Spleen (tissue), 7 donors: ENCODE measurements at regions not wholly inside any gene's neighbourhood (a gene's known extent, or its start where the extent isn't known, plus 50 kb on each side); places are given as distances from the start of the nearest gene placed in this dataset.

ENCODE experiments used
- POLR2AphosphoS5 ChIP-seq, 3 donors: sonication (generic); formaldehyde crosslinking; IDR thresholded peaks; one replicate each; pipeline ENCODE4 v1.5.1; 2017; ENCODE audit warnings: antibody characterized with exemption in 3 of 3
- TF ChIP-seq, protein P1 (sequence below), 11 experiments: fragments of 200-600 bp in 7 of 11; fragments of 450-650 bp in 4 of 11; sonication (generic) in 4 of 11; IDR thresholded peaks in 8 of 11; conservative IDR thresholded peaks in 3 of 11; 1 replicate in 7 of 11; 2 replicates in 4 of 11; pipeline versions ENCODE4 v1.4.0 to v1.8.0; 2016 to 2021; ENCODE audit warnings: antibody characterized with exemption in 11 of 11, inconsistent platforms in 4 of 11, mild to moderate bottlenecking in 1 of 11
- donor health status: DM: no; HTN: no; CAD: no; lungs with moderate emphysema.
- donor health status: DM: no; HTN: no; CAD: no.
- donor health status: DM: no; HTN: no; CAD: no.

DNA sequence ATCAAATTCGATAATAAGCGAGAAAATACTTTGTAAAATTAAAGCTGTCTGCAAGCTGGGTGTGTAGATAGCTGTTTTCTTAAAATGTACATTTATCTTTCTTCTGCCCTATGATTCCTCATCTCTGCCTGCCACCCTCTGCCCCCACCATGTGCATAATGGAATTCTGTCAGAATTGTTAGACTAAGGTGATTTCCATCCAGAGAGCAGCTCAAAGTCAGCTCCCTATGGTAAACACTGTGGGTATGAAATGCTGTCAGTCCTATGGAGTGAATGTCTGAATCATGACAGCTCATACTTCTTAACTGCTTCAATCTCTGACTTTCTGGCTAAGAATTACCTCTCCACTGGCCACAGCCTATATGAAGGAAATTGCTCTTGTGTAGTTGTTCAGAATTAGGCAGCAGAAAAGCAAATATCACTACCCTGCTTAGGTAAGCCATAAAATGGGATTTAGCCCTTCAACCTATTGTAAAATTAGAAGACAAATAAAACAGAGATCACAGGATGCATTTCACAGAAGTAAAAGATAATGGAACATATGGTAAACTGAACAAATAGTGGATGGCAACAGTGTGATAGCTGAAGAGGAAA, 137.7 kb downstream of the CD8B2 start:
- TF ChIP-seq, protein P1, sequence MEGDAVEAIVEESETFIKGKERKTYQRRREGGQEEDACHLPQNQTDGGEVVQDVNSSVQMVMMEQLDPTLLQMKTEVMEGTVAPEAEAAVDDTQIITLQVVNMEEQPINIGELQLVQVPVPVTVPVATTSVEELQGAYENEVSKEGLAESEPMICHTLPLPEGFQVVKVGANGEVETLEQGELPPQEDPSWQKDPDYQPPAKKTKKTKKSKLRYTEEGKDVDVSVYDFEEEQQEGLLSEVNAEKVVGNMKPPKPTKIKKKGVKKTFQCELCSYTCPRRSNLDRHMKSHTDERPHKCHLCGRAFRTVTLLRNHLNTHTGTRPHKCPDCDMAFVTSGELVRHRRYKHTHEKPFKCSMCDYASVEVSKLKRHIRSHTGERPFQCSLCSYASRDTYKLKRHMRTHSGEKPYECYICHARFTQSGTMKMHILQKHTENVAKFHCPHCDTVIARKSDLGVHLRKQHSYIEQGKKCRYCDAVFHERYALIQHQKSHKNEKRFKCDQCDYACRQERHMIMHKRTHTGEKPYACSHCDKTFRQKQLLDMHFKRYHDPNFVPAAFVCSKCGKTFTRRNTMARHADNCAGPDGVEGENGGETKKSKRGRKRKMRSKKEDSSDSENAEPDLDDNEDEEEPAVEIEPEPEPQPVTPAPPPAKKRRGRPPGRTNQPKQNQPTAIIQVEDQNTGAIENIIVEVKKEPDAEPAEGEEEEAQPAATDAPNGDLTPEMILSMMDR (IDR thresholded peaks at IDR 0.05 in 8 of 11, conservative IDR thresholded peaks at IDR 0.05 in 3 of 11), result no peak
- no peak for TF ChIP-seq POLR2AphosphoS5 (IDR thresholded peaks at IDR 0.05)
